Stimulated activated naive CD4-positive, alpha-beta T cell treated with Interleukin-2 at 50 U/mL for 16 hours (primary cell): ENCODE measurements at regions not wholly inside any gene's neighbourhood (a gene's known extent, or its start where the extent isn't known, plus 50 kb on each side); places are given as distances from the start of the nearest gene placed in this dataset.
A peak's percentile ranks its signal among the peaks of the same experiment; 100 is the strongest.
"Not testable (repeated sequence)": the region's sequence is repeated elsewhere in the genome, so short reads cannot be mapped to it uniquely, and the experiment has no call there.

Experiments used
- DNase-seq: peaks from one replicate; lab custom pipeline; 2025; lab: John Stamatoyannopoulos, UW

GRCh38 chr6:149127212-149127611 is 190.3 kb upstream of the TAB2 start:
- DNase-seq = no peak

- no peak for DNase-seq
Observed at GRCh38 chr6:149128489-149129145, 188.9 kb upstream of the TAB2 start.

GRCh38 chr6:149129371-149130077 is 188.0 kb upstream of the TAB2 start:
- no peak for DNase-seq

- no peak for DNase-seq
Observed at GRCh38 chr6:149130090-149130489, 187.4 kb upstream of the TAB2 start.

GRCh38 chr6:149130508-149130907 is 187.0 kb upstream of the TAB2 start:
- DNase-seq = no peak

GRCh38 chr6:149131891-149132290 is 185.6 kb upstream of the TAB2 start:
- no peak for DNase-seq

GRCh38 chr6:149132336-149132735 is 185.2 kb upstream of the TAB2 start:
- no peak for DNase-seq

- DNase-seq = no peak
Observed at GRCh38 chr6:149134511-149134933, 183.0 kb upstream of the TAB2 start.

- no peak for DNase-seq
Observed at GRCh38 chr6:149135809-149136208, 181.7 kb upstream of the TAB2 start.

- no peak for DNase-seq
Observed at GRCh38 chr6:149136273-149136912, 181.1 kb upstream of the TAB2 start.

- no peak for DNase-seq
Observed at GRCh38 chr6:149136913-149137286, 180.6 kb upstream of the TAB2 start.

- DNase-seq = no peak
Observed at GRCh38 chr6:149137594-149137993, 179.9 kb upstream of the TAB2 start.

- no peak for DNase-seq
Observed at GRCh38 chr6:149138089-149138488, 179.4 kb upstream of the TAB2 start.

GRCh38 chr6:149138699-149139294 is 178.7 kb upstream of the TAB2 start:
- DNase-seq = no peak

- DNase-seq = no peak
Observed at GRCh38 chr6:149139782-149140136, 177.8 kb upstream of the TAB2 start.

GRCh38 chr6:149140137-149140909 is 177.2 kb upstream of the TAB2 start:
- peak; percentile 42 for DNase-seq

- no peak for DNase-seq
Observed at GRCh38 chr6:149140910-149141290, 176.6 kb upstream of the TAB2 start.

GRCh38 chr6:149142924-149143429 is 174.5 kb upstream of the TAB2 start:
- no peak for DNase-seq

- not testable (repeated sequence) for DNase-seq
Observed at GRCh38 chr6:149145800-149146199, 171.7 kb upstream of the TAB2 start.

GRCh38 chr6:149147195-149147594 is 170.3 kb upstream of the TAB2 start:
- DNase-seq = no peak

GRCh38 chr6:149147938-149148718 is 169.4 kb upstream of the TAB2 start:
- no peak for DNase-seq
